ENCODE measurements at regions not wholly inside any gene's neighbourhood (a gene's known extent, or its start where the extent isn't known, plus 50 kb on each side); places are given as distances from the start of the nearest gene placed in this dataset.
"Not testable (repeated sequence)": the region's sequence is repeated elsewhere in the genome, so short reads cannot be mapped to it uniquely, and the experiment has no call there.

DNA sequence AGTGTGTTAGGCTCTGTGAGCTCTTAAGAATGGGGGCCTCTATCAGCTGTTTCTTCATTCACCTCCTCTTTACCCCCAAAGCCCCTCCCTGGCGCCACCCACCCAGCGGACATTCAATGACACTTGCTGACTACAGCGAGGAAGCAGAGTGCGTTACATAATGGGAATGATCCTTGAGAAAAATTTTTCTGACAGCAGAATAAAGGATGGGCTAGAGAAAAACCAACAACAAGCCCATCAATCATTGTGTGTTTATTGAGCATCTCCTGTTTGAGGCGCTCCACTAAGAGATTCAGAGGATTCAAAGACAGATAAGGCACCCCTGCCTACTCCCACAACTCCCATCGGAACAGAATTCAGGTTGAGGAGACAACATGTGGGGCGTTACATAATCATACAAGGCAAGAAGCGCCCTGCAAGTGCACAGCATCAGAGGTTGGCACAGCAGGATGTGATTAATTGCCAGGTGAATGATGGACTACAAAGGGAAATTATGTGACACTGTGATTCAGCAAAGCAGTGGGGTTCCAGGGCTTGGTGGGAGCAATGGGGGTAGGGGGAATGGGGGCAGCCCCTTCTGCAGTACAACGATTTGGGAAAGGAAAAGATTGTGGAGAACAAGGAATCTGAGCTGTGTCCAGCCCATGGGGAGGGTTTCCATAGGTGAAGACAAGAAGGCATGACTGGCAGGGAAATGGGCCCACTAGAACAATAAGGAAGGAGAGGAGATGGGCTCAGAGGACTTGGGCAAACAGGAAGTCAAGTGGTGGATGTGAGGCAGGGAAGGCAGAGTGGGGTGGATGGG lies 141.3 kb upstream of the ATP2B2 start:
- H3K27me3 Mint-ChIP-seq: peaks cover 13 to 34% of the 10 kb centered on the region in 2 donors

DNA sequence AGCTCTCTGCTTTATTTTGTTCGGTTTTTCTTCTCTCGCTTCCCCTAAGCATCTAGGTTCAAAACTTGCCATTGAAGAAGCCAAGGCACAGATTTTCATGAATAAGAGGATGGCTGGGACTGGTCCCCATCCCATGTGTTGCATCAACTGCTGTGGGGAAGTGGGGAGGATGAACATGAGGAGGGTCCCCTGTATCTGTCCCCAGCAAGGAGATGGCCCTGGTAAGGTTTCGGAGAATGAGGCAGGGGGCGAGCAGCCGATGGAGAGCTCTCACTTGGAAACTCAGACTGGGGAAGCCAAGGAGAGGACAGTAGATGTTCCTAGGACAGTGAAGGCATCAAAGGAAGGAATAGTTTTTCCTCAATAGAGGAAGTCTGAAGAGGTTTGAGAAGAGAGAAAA lies 142.0 kb upstream of the ATP2B2 start:
- Mint-ChIP-seq H3K4me3 (no peak overlapping the region), H3K36me3 (no peaks in the 10 kb centered on the region), H3K27me3 (peaks cover 12 to 34% of the 10 kb centered on the region in 2 donors), H3K9me3 (no peaks in the 10 kb centered on the region), H3K4me1 (ENCODE audit: low read depth in 2 of 2) (no peaks in the 10 kb centered on the region), H3K27ac (no peak overlapping the region)
- DNase-seq (ENCODE audit: low spot score) (no peak), ATAC-seq (no peak)

More for the DNA sequence above, 141.3 kb upstream of the ATP2B2 start:
- no peaks in the 10 kb centered on the region for H3K36me3 Mint-ChIP-seq
- ATAC-seq (no peak), DNase-seq (ENCODE audit: low spot score) (no peak)
- H3K9me3 Mint-ChIP-seq: no peaks in the 10 kb centered on the region
- no peaks in the 10 kb centered on the region for H3K4me1 Mint-ChIP-seq (ENCODE audit: low read depth in 2 of 2)
- H3K27ac Mint-ChIP-seq: no peak overlapping the region
- no peak overlapping the region for H3K4me3 Mint-ChIP-seq

GRCh38 chr3:10648181-10648580 lies 142.8 kb upstream of the ATP2B2 start:
- no peaks in the 10 kb centered on the region for H3K36me3 Mint-ChIP-seq
- no peak overlapping the region for H3K4me3 Mint-ChIP-seq
- no peak for DNase-seq (ENCODE audit: low spot score)
- no peak overlapping the region for H3K27ac Mint-ChIP-seq
- no peaks in the 10 kb centered on the region for H3K9me3 Mint-ChIP-seq
- peaks cover 7 to 30% of the 10 kb centered on the region in 2 donors for H3K27me3 Mint-ChIP-seq
- H3K4me1 Mint-ChIP-seq (ENCODE audit: low read depth in 2 of 2): no peaks in the 10 kb centered on the region
- ATAC-seq: no peak

DNA sequence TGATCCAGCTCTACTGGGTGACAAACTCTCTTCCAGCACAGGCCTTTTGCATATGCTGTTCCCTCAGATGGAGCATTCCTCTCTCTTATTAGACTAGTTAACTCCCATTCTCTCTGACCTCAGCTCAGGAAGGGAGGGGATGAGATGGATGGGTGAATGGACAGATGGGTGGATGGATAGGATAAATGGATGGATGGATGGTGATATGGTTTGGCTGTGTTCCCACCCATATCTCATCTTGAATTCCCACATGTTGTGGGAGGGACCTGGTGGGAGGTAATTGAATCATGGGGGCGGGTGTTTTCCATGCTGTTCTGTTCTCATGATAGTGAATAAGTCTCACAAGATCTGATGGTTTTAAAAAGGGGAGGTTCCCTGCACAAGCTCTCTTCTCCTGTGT lies 144.1 kb upstream of the ATP2B2 start:
- not testable (repeated sequence) for H3K4me1 Mint-ChIP-seq (ENCODE audit: low read depth in 2 of 2); H3K4me3 Mint-ChIP-seq; H3K9me3 Mint-ChIP-seq; H3K27ac Mint-ChIP-seq; H3K36me3 Mint-ChIP-seq; DNase-seq (ENCODE audit: low spot score); ATAC-seq
- H3K27me3 Mint-ChIP-seq: peaks cover 13 to 25% of the 10 kb centered on the region in 2 donors

DNA sequence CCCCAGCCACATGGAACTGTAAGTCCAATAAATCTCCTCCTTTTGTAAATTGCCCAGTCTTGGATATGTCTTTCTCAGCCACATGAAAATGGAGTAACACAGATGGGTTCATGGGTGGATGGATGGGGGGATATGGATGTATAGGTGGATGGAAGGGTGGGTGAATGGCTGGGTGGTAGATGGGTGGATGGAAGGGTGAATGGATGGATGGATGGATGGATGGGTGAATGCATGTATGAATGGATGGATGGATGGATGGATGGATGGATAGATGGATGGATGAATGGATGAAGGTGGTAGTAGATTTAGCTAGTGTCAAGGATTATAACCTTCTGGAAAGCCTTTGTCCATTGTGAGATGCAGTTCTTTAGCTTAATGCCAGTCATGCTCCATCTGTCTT lies 146.1 kb upstream of the ATP2B2 start:
- no peaks in the 10 kb centered on the region for H3K36me3 Mint-ChIP-seq
- H3K27ac Mint-ChIP-seq: no peak overlapping the region
- no peak for DNase-seq (ENCODE audit: low spot score)
- peaks cover 16 to 35% of the 10 kb centered on the region in 2 donors for H3K27me3 Mint-ChIP-seq
- no peaks in the 10 kb centered on the region for H3K9me3 Mint-ChIP-seq
- H3K4me3 Mint-ChIP-seq: no peak overlapping the region
- ATAC-seq: no peak
- H3K4me1 Mint-ChIP-seq (ENCODE audit: low read depth in 2 of 2): no peaks in the 10 kb centered on the region

- no peak for DNase-seq (ENCODE audit: low spot score)
- no peaks in the 10 kb centered on the region for H3K4me1 Mint-ChIP-seq (ENCODE audit: low read depth in 2 of 2)
- no peak overlapping the region for H3K4me3 Mint-ChIP-seq
- peaks cover 19 to 46% of the 10 kb centered on the region in 2 donors for H3K27me3 Mint-ChIP-seq
- ATAC-seq: peak in 1 of 2 donors; percentile 17
- no peaks in the 10 kb centered on the region for H3K36me3 Mint-ChIP-seq
- no peaks in the 10 kb centered on the region for H3K9me3 Mint-ChIP-seq
- no peak overlapping the region for H3K27ac Mint-ChIP-seq
Measured at GRCh38 chr3:10653241-10653640, 147.9 kb upstream of the ATP2B2 start.

DNA sequence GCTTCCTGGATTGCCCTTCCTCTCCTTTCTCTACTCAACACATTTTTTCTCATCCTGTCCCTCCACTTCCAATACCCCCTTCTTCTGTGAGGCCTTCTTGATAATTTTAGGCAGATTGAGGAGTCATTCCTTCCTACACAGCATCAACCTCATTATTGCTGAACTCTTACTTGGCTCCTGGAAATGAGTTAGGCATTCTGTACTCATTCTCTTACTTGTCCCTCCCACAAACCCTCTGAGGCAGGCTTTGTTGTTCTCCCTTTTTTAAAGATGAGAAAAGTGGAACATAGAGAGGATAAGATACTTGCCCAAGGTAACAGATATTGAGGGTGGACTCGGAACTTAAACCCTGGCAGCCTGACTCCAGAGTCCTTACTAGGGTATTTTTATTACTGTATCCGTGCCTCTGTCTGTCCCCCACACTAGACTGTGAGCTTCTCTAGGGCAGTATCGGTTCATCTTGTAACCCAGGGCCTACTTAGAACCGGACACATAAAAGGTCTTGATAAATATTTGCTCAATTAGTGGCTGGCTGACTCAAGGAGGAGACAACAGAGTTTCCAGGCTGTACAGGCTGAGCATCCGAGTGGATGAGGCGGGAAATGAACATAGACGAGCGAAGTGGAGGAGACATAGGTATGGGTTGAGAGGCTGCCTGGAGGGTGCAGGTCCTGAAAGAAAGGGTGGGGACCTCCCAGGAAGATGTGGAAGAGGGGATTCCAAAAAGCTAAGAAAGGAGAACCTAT lies 148.7 kb upstream of the ATP2B2 start:
- ATAC-seq (no peak), DNase-seq (ENCODE audit: low spot score) (no peak)
- Mint-ChIP-seq H3K4me3 (no peak overlapping the region), H3K27ac (no peak overlapping the region), H3K36me3 (no peaks in the 10 kb centered on the region), H3K4me1 (ENCODE audit: low read depth in 2 of 2) (no peaks in the 10 kb centered on the region), H3K9me3 (no peaks in the 10 kb centered on the region), H3K27me3 (peaks cover 22 to 50% of the 10 kb centered on the region in 2 donors)

GRCh38 chr3:10655105-10655504 lies 149.7 kb upstream of the ATP2B2 start:
- DNase-seq (ENCODE audit: low spot score) (no peak), ATAC-seq (no peak)
- H3K4me1 Mint-ChIP-seq (ENCODE audit: low read depth in 2 of 2): no peaks in the 10 kb centered on the region
- no peaks in the 10 kb centered on the region for H3K36me3 Mint-ChIP-seq
- no peak overlapping the region for H3K4me3 Mint-ChIP-seq
- H3K27ac Mint-ChIP-seq: no peak overlapping the region
- peaks cover 26 to 56% of the 10 kb centered on the region in 2 donors for H3K27me3 Mint-ChIP-seq
- no peaks in the 10 kb centered on the region for H3K9me3 Mint-ChIP-seq

- H3K9me3 Mint-ChIP-seq; ATAC-seq; DNase-seq (ENCODE audit: low spot score); H3K27ac Mint-ChIP-seq; H3K36me3 Mint-ChIP-seq; H3K4me1 Mint-ChIP-seq (ENCODE audit: low read depth in 2 of 2); H3K4me3 Mint-ChIP-seq: not testable (repeated sequence)
- H3K27me3 Mint-ChIP-seq: peaks cover 26 to 51% of the 10 kb centered on the region in 2 donors
Measured at GRCh38 chr3:10657339-10657738, 152.0 kb upstream of the ATP2B2 start.

GRCh38 chr3:10665592-10665991 lies 150.4 kb upstream of the SLC6A11 start:
- no peaks in the 10 kb centered on the region for H3K36me3 Mint-ChIP-seq
- no peak for DNase-seq (ENCODE audit: low spot score)

DNA sequence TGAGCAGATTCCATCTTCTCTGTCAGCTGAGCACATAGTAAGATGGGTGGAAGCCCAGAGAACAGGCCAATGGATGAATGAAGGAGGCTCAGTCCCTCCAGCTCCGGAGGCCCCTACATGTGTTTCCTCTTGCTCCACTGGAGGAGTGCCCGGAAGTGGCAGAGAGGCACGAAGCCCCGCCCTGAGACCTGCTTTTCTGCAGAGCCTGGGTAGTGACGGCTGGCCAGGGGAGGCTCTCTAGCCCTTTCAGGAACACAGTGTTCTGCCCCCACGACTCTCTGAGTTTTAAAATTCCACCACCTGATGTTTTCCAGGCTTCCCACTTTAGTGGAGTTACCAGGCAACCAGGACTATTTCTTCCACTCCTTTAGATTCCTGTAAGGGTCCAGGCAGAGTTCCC lies 149.4 kb upstream of the SLC6A11 start:
- no peak for DNase-seq (ENCODE audit: low spot score)
- peaks cover 0 to 8% of the 10 kb centered on the region in 2 donors for H3K4me1 Mint-ChIP-seq (ENCODE audit: low read depth in 2 of 2)
- H3K36me3 Mint-ChIP-seq: no peaks in the 10 kb centered on the region
- no peak overlapping the region for H3K27ac Mint-ChIP-seq
- H3K9me3 Mint-ChIP-seq: no peaks in the 10 kb centered on the region
- H3K4me3 Mint-ChIP-seq: no peak overlapping the region
- peaks cover 16 to 17% of the 10 kb centered on the region in 2 donors for H3K27me3 Mint-ChIP-seq
- peak in 1 of 2 donors; percentile 50 for ATAC-seq

More at GRCh38 chr3:10665592-10665991, 150.4 kb upstream of the SLC6A11 start:
- no peaks in the 10 kb centered on the region for H3K9me3 Mint-ChIP-seq
- no peak overlapping the region for H3K27ac Mint-ChIP-seq
- H3K27me3 Mint-ChIP-seq: peaks cover 16 to 17% of the 10 kb centered on the region in 2 donors
- ATAC-seq: no peak
- H3K4me1 Mint-ChIP-seq (ENCODE audit: low read depth in 2 of 2): peaks cover 0 to 8% of the 10 kb centered on the region in 2 donors
- no peak overlapping the region for H3K4me3 Mint-ChIP-seq

- no peaks in the 10 kb centered on the region for H3K36me3 Mint-ChIP-seq
- no peak overlapping the region for H3K4me3 Mint-ChIP-seq
- H3K4me1 Mint-ChIP-seq (ENCODE audit: low read depth in 2 of 2): peaks cover 0 to 8% of the 10 kb centered on the region in 2 donors
- ATAC-seq (no peak), DNase-seq (ENCODE audit: low spot score) (no peak)
- H3K27me3 Mint-ChIP-seq: peaks cover 16 to 17% of the 10 kb centered on the region in 2 donors
- H3K27ac Mint-ChIP-seq: no peak overlapping the region
- H3K9me3 Mint-ChIP-seq: no peaks in the 10 kb centered on the region
Measured at GRCh38 chr3:10667269-10667668, 148.8 kb upstream of the SLC6A11 start.

DNA sequence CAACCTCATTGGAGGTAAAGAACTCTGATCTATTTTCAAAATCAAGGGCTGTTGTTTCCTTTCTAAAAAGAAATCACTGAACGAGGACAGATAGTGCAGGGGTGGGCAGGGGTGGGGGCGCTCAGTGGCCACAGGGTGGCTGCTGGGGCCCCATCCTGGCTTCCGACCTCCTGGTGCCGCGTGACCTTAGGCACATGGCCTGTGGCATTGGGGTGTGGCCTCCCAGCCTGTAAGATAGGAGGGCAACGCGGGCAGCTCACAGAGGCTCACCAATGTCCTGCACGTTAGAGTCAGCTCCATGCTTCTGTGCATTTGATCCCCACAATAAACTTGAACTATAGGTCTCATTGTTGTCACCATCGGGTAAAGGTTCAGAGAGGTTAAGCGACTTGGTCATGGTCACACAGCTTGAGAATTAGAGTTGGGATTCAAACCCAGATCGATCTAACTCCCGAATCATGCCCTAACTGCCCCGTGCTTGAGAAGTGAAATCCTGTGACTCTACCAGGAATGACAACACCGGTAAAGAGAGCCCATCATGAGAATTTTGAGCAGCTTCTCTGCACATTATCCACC lies 148.0 kb upstream of the SLC6A11 start:
- Mint-ChIP-seq H3K4me1 (ENCODE audit: low read depth in 2 of 2) (peaks cover under 1 to 8% of the 10 kb centered on the region in 2 donors), H3K9me3 (no peaks in the 10 kb centered on the region), H3K4me3 (no peak overlapping the region), H3K36me3 (no peaks in the 10 kb centered on the region), H3K27ac (no peak overlapping the region), H3K27me3 (peaks cover 16 to 19% of the 10 kb centered on the region in 2 donors)
- ATAC-seq (no peak), DNase-seq (ENCODE audit: low spot score) (no peak)

Data from natural killer cell treated with Interleukin-12 subunit alpha and Interleukin-12 subunit beta and Interleukin-15 and Interleukin-18, amount 100 ng/mL, for 72 hours (primary cell).